SK-N-SH treated with all-trans-retinoic acid at 6 μM for 48 hours (cell line): ENCODE measurements at regions not wholly inside any gene's neighbourhood (a gene's known extent, or its start where the extent isn't known, plus 50 kb on each side); places are given as distances from the start of the nearest gene placed in this dataset.

ENCODE experiments used
- BACH2 ChIP-seq: fragments of 250-450 bp; sonication (Bioruptor Pico); IDR thresholded peaks from 2 replicates; pipeline ENCODE4 v1.9.0; 2021; ENCODE audit warnings: mild to moderate bottlenecking, borderline replicate concordance
- CSDC2 ChIP-seq: fragments of 250-450 bp; sonication (Bioruptor Pico); IDR thresholded peaks from 2 replicates; pipeline ENCODE4 v1.5.0; 2020; ENCODE audit warnings: mild to moderate bottlenecking, moderate library complexity
- ESRRG ChIP-seq: fragments of 250-450 bp; sonication (Bioruptor Pico); IDR thresholded peaks from 2 replicates; pipeline ENCODE4 v1.6.1; 2021; ENCODE audit warnings: mild to moderate bottlenecking
- RARB ChIP-seq: fragments of 250-450 bp; sonication (Bioruptor Pico); IDR thresholded peaks from 2 replicates; pipeline ENCODE4 v1.8.0; 2021; ENCODE audit warnings: mild to moderate bottlenecking, moderate library complexity
- TCF4 ChIP-seq: fragments of 250-450 bp; sonication (Bioruptor Pico); IDR thresholded peaks from 2 replicates; pipeline ENCODE4 v1.8.0; 2021; ENCODE audit warnings: mild to moderate bottlenecking, moderate library complexity, borderline replicate concordance
- TSHZ2 ChIP-seq: fragments of 250-450 bp; sonication (Bioruptor Pico); IDR thresholded peaks from 2 replicates; pipeline ENCODE4 v1.5.0; 2020; ENCODE audit warnings: mild to moderate bottlenecking, moderate library complexity
- ZNF70 ChIP-seq: fragments of 450-650 bp; formaldehyde crosslinking; IDR thresholded peaks from 2 replicates; pipeline ENCODE4 v1.5.0; 2020; ENCODE audit warnings: mild to moderate bottlenecking, moderate library complexity
- ZNF8 ChIP-seq: fragments of 450-650 bp; formaldehyde crosslinking; IDR thresholded peaks from 2 replicates; pipeline ENCODE4 v1.5.0; 2020; ENCODE audit warnings: mild to moderate bottlenecking, moderate library complexity
- TF ChIP-seq, protein P1 (sequence below): fragments of 250-450 bp; sonication (Bioruptor Pico); IDR thresholded peaks from 2 replicates; pipeline ENCODE4 v1.8.0; 2020; ENCODE audit warnings: mild to moderate bottlenecking, moderate library complexity, borderline replicate concordance

DNA sequence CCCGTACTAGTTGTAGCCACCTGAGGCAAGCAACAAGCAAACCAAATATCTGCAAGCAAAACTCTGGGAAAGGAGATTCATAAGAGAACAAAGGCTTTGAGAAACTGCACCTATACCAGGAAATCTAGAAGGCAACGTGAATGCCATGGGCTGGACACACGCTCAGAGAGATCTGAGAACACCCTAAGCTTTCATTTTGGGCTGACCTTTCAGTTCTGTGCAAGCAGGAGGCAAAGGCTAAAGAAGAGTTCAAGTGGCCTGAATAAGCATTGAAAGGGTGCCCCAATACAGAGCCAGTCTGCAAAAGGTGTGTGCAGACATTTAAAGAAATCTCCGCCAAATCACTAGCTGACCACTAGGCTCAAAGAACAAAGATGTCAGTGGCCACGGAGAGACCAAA, 461.6 kb downstream of the PYDC2 start:
- no peak for TF ChIP-seq ZNF70 (CRISPR knock-in tag)
- no peak for TF ChIP-seq BACH2 (CRISPR knock-in tag)
- TF ChIP-seq ESRRG (CRISPR knock-in tag) = no peak
- no peak for TF ChIP-seq CSDC2 (CRISPR knock-in tag)
- TF ChIP-seq TSHZ2 (CRISPR knock-in tag) = no peak
- no peak for TF ChIP-seq RARB
- TF ChIP-seq ZNF8 (CRISPR knock-in tag) = no peak
- TF ChIP-seq, protein P1, sequence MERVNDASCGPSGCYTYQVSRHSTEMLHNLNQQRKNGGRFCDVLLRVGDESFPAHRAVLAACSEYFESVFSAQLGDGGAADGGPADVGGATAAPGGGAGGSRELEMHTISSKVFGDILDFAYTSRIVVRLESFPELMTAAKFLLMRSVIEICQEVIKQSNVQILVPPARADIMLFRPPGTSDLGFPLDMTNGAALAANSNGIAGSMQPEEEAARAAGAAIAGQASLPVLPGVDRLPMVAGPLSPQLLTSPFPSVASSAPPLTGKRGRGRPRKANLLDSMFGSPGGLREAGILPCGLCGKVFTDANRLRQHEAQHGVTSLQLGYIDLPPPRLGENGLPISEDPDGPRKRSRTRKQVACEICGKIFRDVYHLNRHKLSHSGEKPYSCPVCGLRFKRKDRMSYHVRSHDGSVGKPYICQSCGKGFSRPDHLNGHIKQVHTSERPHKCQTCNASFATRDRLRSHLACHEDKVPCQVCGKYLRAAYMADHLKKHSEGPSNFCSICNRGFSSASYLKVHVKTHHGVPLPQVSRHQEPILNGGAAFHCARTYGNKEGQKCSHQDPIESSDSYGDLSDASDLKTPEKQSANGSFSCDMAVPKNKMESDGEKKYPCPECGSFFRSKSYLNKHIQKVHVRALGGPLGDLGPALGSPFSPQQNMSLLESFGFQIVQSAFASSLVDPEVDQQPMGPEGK (CRISPR knock-in tag) = no peak
- no peak for TF ChIP-seq TCF4 (CRISPR knock-in tag)
